ENCODE measurements at regions not wholly inside any gene's neighbourhood (a gene's known extent, or its start where the extent isn't known, plus 50 kb on each side); places are given as distances from the start of the nearest gene placed in this dataset.

- no peaks in the 10 kb centered on the region for H3K4me1 ChIP-seq (ENCODE audit: control insufficient read depth in 1 of 2, insufficient read depth in 2 of 2, low read length in 2 of 2)
- intact Hi-C loops (cut with DNase I), result no loop called here
- no peaks in the 10 kb centered on the region for H3K27me3 ChIP-seq (ENCODE audit: control insufficient read depth in 1 of 2, insufficient read depth in 2 of 2, low read length in 1 of 2)
- no peaks in the 10 kb centered on the region for H3K36me3 ChIP-seq (ENCODE audit: control insufficient read depth in 1 of 2, insufficient read depth in 2 of 2, low read length in 1 of 2)
- 63 to 69% methylated on average over 2 of the region's 2 CpGs for WGBS, 2 donors
- H3K9me3 ChIP-seq (ENCODE audit: control insufficient read depth, low read length), result peaks cover 1% of the 10 kb centered on the region
- ATAC-seq (ENCODE audit: low FRiP score), result no peak
- no peak overlapping the region for H3K4me3 ChIP-seq (ENCODE audit: low read length in 2 of 2)
- DNase-seq, result no peak
- H3K27ac ChIP-seq (ENCODE audit: low read depth in 1 of 2, low read length in 2 of 2), result no peak overlapping the region
Observed at GRCh38 chr3:44175070-44175469, 66.6 kb upstream of the TOPAZ1 start.

GRCh38 chr3:44179246-44179645 lies 62.4 kb upstream of the TOPAZ1 start:
- 91% methylated on average over 4 of the region's 4 CpGs for WGBS, 2 donors
- no peaks in the 10 kb centered on the region for H3K4me1 ChIP-seq (ENCODE audit: control insufficient read depth in 1 of 2, insufficient read depth in 2 of 2, low read length in 2 of 2)
- intact Hi-C loops (cut with DNase I), result no loop called here
- no peak overlapping the region for H3K4me3 ChIP-seq (ENCODE audit: low read length in 2 of 2)
- DNase-seq (no peak), ATAC-seq (ENCODE audit: low FRiP score) (no peak)
- no peaks in the 10 kb centered on the region for H3K36me3 ChIP-seq (ENCODE audit: control insufficient read depth in 1 of 2, insufficient read depth in 2 of 2, low read length in 1 of 2)
- H3K27ac ChIP-seq (ENCODE audit: low read depth in 1 of 2, low read length in 2 of 2), result no peak overlapping the region
- H3K27me3 ChIP-seq (ENCODE audit: control insufficient read depth in 1 of 2, insufficient read depth in 2 of 2, low read length in 1 of 2), result no peaks in the 10 kb centered on the region
- peaks cover 1% of the 10 kb centered on the region for H3K9me3 ChIP-seq (ENCODE audit: control insufficient read depth, low read length)

- Histone ChIP-seq H3K27me3 (ENCODE audit: control insufficient read depth in 1 of 2, insufficient read depth in 2 of 2, low read length in 1 of 2) (no peaks in the 10 kb centered on the region), H3K9me3 (ENCODE audit: control insufficient read depth, low read length) (peaks cover 1% of the 10 kb centered on the region)
- WGBS, 2 donors, result 30 to 37% methylated on average over 14 of the region's 14 CpGs
Observed at GRCh38 chr3:44184319-44184953, 57.2 kb upstream of the TOPAZ1 start.

GRCh38 chr3:44185396-44185915 lies 56.2 kb upstream of the TOPAZ1 start:
- H3K4me3 ChIP-seq (ENCODE audit: low read length in 2 of 2), result no peak overlapping the region
- no peak overlapping the region for H3K27ac ChIP-seq (ENCODE audit: low read depth in 1 of 2, low read length in 2 of 2)
- ATAC-seq (ENCODE audit: low FRiP score) (no peak), DNase-seq (no peak)
- no peaks in the 10 kb centered on the region for H3K36me3 ChIP-seq (ENCODE audit: control insufficient read depth in 1 of 2, insufficient read depth in 2 of 2, low read length in 1 of 2)
- intact Hi-C loops (cut with DNase I), result no loop called here
- no peaks in the 10 kb centered on the region for H3K4me1 ChIP-seq (ENCODE audit: control insufficient read depth in 1 of 2, insufficient read depth in 2 of 2, low read length in 2 of 2)
- peaks cover 4% of the 10 kb centered on the region for H3K9me3 ChIP-seq (ENCODE audit: control insufficient read depth, low read length)
- WGBS, 2 donors, result 90 to 93% methylated on average over 4 of the region's 4 CpGs
- H3K27me3 ChIP-seq (ENCODE audit: control insufficient read depth in 1 of 2, insufficient read depth in 2 of 2, low read length in 1 of 2), result no peaks in the 10 kb centered on the region

More at GRCh38 chr3:44184319-44184953, 57.2 kb upstream of the TOPAZ1 start:
- ATAC-seq (ENCODE audit: low FRiP score), result no peak
- Histone ChIP-seq H3K27ac (ENCODE audit: low read depth in 1 of 2, low read length in 2 of 2) (no peak overlapping the region), H3K4me1 (ENCODE audit: control insufficient read depth in 1 of 2, insufficient read depth in 2 of 2, low read length in 2 of 2) (no peaks in the 10 kb centered on the region), H3K4me3 (ENCODE audit: low read length in 2 of 2) (no peak overlapping the region), H3K36me3 (ENCODE audit: control insufficient read depth in 1 of 2, insufficient read depth in 2 of 2, low read length in 1 of 2) (no peaks in the 10 kb centered on the region)
- intact Hi-C loops (cut with DNase I), result no loop called here
- no peak for DNase-seq

GRCh38 chr3:44186111-44186672 lies 55.5 kb upstream of the TOPAZ1 start:
- Histone ChIP-seq H3K9me3 (ENCODE audit: control insufficient read depth, low read length) (peaks cover 4% of the 10 kb centered on the region), H3K36me3 (ENCODE audit: control insufficient read depth in 1 of 2, insufficient read depth in 2 of 2, low read length in 1 of 2) (no peaks in the 10 kb centered on the region), H3K4me1 (ENCODE audit: control insufficient read depth in 1 of 2, insufficient read depth in 2 of 2, low read length in 2 of 2) (no peaks in the 10 kb centered on the region), H3K27me3 (ENCODE audit: control insufficient read depth in 1 of 2, insufficient read depth in 2 of 2, low read length in 1 of 2) (no peaks in the 10 kb centered on the region), H3K27ac (ENCODE audit: low read depth in 1 of 2, low read length in 2 of 2) (no peak overlapping the region), H3K4me3 (ENCODE audit: low read length in 2 of 2) (no peak overlapping the region)
- 80 to 86% methylated on average over 2 of the region's 2 CpGs for WGBS, 2 donors
- intact Hi-C loops (cut with DNase I), result no loop called here
- DNase-seq, result no peak
- ATAC-seq (ENCODE audit: low FRiP score), result no peak

GRCh38 chr3:44186712-44187111 lies 55.0 kb upstream of the TOPAZ1 start:
- WGBS, 2 donors, result 41 to 55% methylated on average over 2 of the region's 2 CpGs
- ATAC-seq (ENCODE audit: low FRiP score) (no peak), DNase-seq (no peak)
- Histone ChIP-seq H3K4me1 (ENCODE audit: control insufficient read depth in 1 of 2, insufficient read depth in 2 of 2, low read length in 2 of 2) (no peaks in the 10 kb centered on the region), H3K4me3 (ENCODE audit: low read length in 2 of 2) (no peak overlapping the region), H3K36me3 (ENCODE audit: control insufficient read depth in 1 of 2, insufficient read depth in 2 of 2, low read length in 1 of 2) (no peaks in the 10 kb centered on the region), H3K27ac (ENCODE audit: low read depth in 1 of 2, low read length in 2 of 2) (no peak overlapping the region), H3K9me3 (ENCODE audit: control insufficient read depth, low read length) (peaks cover 4% of the 10 kb centered on the region), H3K27me3 (ENCODE audit: control insufficient read depth in 1 of 2, insufficient read depth in 2 of 2, low read length in 1 of 2) (no peaks in the 10 kb centered on the region)
- intact Hi-C loops (cut with DNase I), result no loop called here

Small RNA genes lying in the stretch of these regions (microRNA-seq; reads per million reads assigned to microRNA genes)
- 9.5 to 14.9 reads per million in 2 donors for gene MIR138-1
